ENCODE measurements at regions not wholly inside any gene's neighbourhood (a gene's known extent, or its start where the extent isn't known, plus 50 kb on each side); places are given as distances from the start of the nearest gene placed in this dataset.
A peak's percentile ranks its signal among the peaks of the same experiment; 100 is the strongest.

GRCh38 chr11:97617031-97617430 is 1227.2 kb downstream of the JRKL start:
- H3K4me2 ChIP-seq (ENCODE audit: insufficient read depth, low read length): no peak overlapping the region
- H4K20me1 ChIP-seq (replicated peaks; ENCODE audit: control insufficient read depth, extremely low read depth, insufficient read depth, low read length): no peaks in the 10 kb centered on the region
- FAIRE-seq (no peak), DNase-seq (ENCODE audit: low read depth, low spot score) (no peak)
- H3K9me3 ChIP-seq (replicated peaks; ENCODE audit: control insufficient read depth, insufficient read depth, low read length): peaks cover 4% of the 10 kb centered on the region
- peaks cover 33% of the 10 kb centered on the region for H3K4me1 ChIP-seq (ENCODE audit: control insufficient read depth, extremely low read depth, insufficient read depth, low read length)
- dilution Hi-C loops (cut with MboI; ENCODE audit: extremely low pct_ligation_motif_present, low sequenced_read_pairs) (no loop called here), intact Hi-C loops (cut with micrococcal nuclease) (loop anchor here (10.0 kb wide), 3 partner anchors 198 to 1152 kb away; no protein-coding TSS in a partner anchor)
- CTCF ChIA-PET: no interaction called here
- no peaks in the 10 kb centered on the region for H3K79me2 ChIP-seq (ENCODE audit: control insufficient read depth, insufficient read depth, low read length)
- H3K9ac ChIP-seq (replicated peaks; ENCODE audit: extremely low read depth, insufficient read depth, low read length): no peak overlapping the region
- no peak overlapping the region for H3K4me3 ChIP-seq (replicated peaks in 1 of 3; ENCODE audit: insufficient read depth in 1 of 3, low read depth in 1 of 3, low read length in 3 of 3)
- no peaks in the 10 kb centered on the region for H3K27me3 ChIP-seq (ENCODE audit: control insufficient read depth in 2 of 2, insufficient read depth in 2 of 2, low read length in 2 of 2)
- no peak for TF ChIP-seq MYC (IDR thresholded peaks at IDR 0.05; ENCODE audit: low read depth, low read length)
- TF ChIP-seq CTCF (IDR thresholded peaks at IDR 0.05; ENCODE audit: extremely low read depth in 1 of 2, insufficient read depth in 1 of 2, low read depth in 1 of 2, low read length in 2 of 2): no peak
- no peak for TF ChIP-seq POLR2AphosphoS5 (IDR thresholded peaks at IDR 0.05; ENCODE audit: insufficient read depth, low read depth, low read length)
- no TSS peak for BruUV-seq (replicated peaks)
- H3K36me3 ChIP-seq (ENCODE audit: control insufficient read depth in 2 of 2, extremely low read depth in 1 of 2, insufficient read depth in 2 of 2, low read length in 2 of 2): no peaks in the 10 kb centered on the region
- no peaks in the 10 kb centered on the region for H3K9me1 ChIP-seq (replicated peaks; ENCODE audit: control insufficient read depth, extremely low read depth, insufficient read depth, low read length)
- no peak overlapping the region for H3K27ac ChIP-seq (ENCODE audit: insufficient read depth, low read depth, low read length)
- H2AFZ ChIP-seq (ENCODE audit: low read depth, low read length): no peak overlapping the region
- POLR2A ChIA-PET: no interaction called here

- Histone ChIP-seq H3K79me2 (ENCODE audit: control insufficient read depth, insufficient read depth, low read length) (no peaks in the 10 kb centered on the region), H3K36me3 (ENCODE audit: control insufficient read depth in 2 of 2, extremely low read depth in 1 of 2, insufficient read depth in 2 of 2, low read length in 2 of 2) (no peaks in the 10 kb centered on the region), H3K9me3 (replicated peaks; ENCODE audit: control insufficient read depth, insufficient read depth, low read length) (peaks cover 4% of the 10 kb centered on the region), H2AFZ (ENCODE audit: low read depth, low read length) (no peak overlapping the region), H3K27me3 (ENCODE audit: control insufficient read depth in 2 of 2, insufficient read depth in 2 of 2, low read length in 2 of 2) (no peaks in the 10 kb centered on the region), H3K4me3 (replicated peaks in 1 of 3; ENCODE audit: insufficient read depth in 1 of 3, low read depth in 1 of 3, low read length in 3 of 3) (no peak overlapping the region), H3K9ac (replicated peaks; ENCODE audit: extremely low read depth, insufficient read depth, low read length) (no peak overlapping the region), H4K20me1 (replicated peaks; ENCODE audit: control insufficient read depth, extremely low read depth, insufficient read depth, low read length) (no peaks in the 10 kb centered on the region), H3K27ac (ENCODE audit: insufficient read depth, low read depth, low read length) (peak overlapping the region; percentile 23), H3K4me2 (ENCODE audit: insufficient read depth, low read length) (peak overlapping the region; percentile 25), H3K4me1 (ENCODE audit: control insufficient read depth, extremely low read depth, insufficient read depth, low read length) (peaks cover 30% of the 10 kb centered on the region), H3K9me1 (replicated peaks; ENCODE audit: control insufficient read depth, extremely low read depth, insufficient read depth, low read length) (no peaks in the 10 kb centered on the region)
- peak; percentile 43 for TF ChIP-seq POLR2A (IDR thresholded peaks at IDR 0.05; ENCODE audit: low read depth, low read length)
- no peak for TF ChIP-seq EZH2 (IDR thresholded peaks at IDR 0.05; ENCODE audit: borderline replicate concordance, low read depth, low read length, severe bottlenecking)
- no peak for TF ChIP-seq JUN (IDR thresholded peaks at IDR 0.05; ENCODE audit: borderline replicate concordance, insufficient read depth, insufficient read length, low read depth)
- no peak for TF ChIP-seq MYC (IDR thresholded peaks at IDR 0.05; ENCODE audit: low read depth, low read length)
- TF ChIP-seq GATA2 (IDR thresholded peaks at IDR 0.05; ENCODE audit: insufficient read depth, insufficient read length, low read depth, low read length): peak; percentile 90
- no peak for TF ChIP-seq CTCF (IDR thresholded peaks at IDR 0.05; ENCODE audit: extremely low read depth in 1 of 2, insufficient read depth in 1 of 2, low read depth in 1 of 2, low read length in 2 of 2)
- TF ChIP-seq MAX (IDR thresholded peaks at IDR 0.05; ENCODE audit: insufficient read depth, insufficient read length): no peak
- TF ChIP-seq POLR2AphosphoS5 (IDR thresholded peaks at IDR 0.05; ENCODE audit: insufficient read depth, low read depth, low read length): peak; percentile 23
- TF ChIP-seq FOS (IDR thresholded peaks at IDR 0.05; ENCODE audit: borderline replicate concordance, insufficient read depth, low read length): peak; percentile 59
- POLR2A ChIA-PET: no interaction called here
- no TSS peak for BruUV-seq (replicated peaks)
- dilution Hi-C loops (cut with MboI; ENCODE audit: extremely low pct_ligation_motif_present, low sequenced_read_pairs) (no loop called here), intact Hi-C loops (cut with micrococcal nuclease) (no loop called here)
- peak; percentile 64 for DNase-seq (ENCODE audit: low read depth, low spot score)
- no peak for FAIRE-seq
- CTCF ChIA-PET: interaction anchor here (0.8 to 1.5 kb wide), 4 partner anchors 9 to 48 kb away, joined by 3 to 7 read pairs (median 4); no protein-coding TSS in a partner anchor
Measured at GRCh38 chr11:97620007-97620406, 1230.2 kb downstream of the JRKL start.

All from endothelial cell of umbilical vein (primary cell).